Lower leg skin (tissue), 3 donors: ENCODE measurements at regions not wholly inside any gene's neighbourhood (a gene's known extent, or its start where the extent isn't known, plus 50 kb on each side); places are given as distances from the start of the nearest gene placed in this dataset.

Experiments used
- CTCF ChIP-seq, 3 donors: fragments of 450-650 bp; IDR thresholded peaks; one replicate each; pipeline ENCODE4 v1.5.1; 2016; ENCODE audit warnings: antibody characterized with exemption in 3 of 3, mild to moderate bottlenecking in 3 of 3, moderate library complexity in 2 of 3
- POLR2A ChIP-seq, 2 donors: fragments of 450-650 bp; IDR thresholded peaks; one replicate each; pipeline ENCODE4 v1.6.1; 2016 to 2017; ENCODE audit warnings: antibody characterized with exemption in 2 of 2, mild to moderate bottlenecking in 1 of 2, moderate library complexity in 1 of 2

GRCh38 chr13:85508683-85509329 lies 290.4 kb downstream of the SLITRK6 start:
- TF ChIP-seq CTCF (IDR thresholded peaks at IDR 0.05), result no peak
- no peak for TF ChIP-seq POLR2A (IDR thresholded peaks at IDR 0.05)
